ENCODE measurements at regions not wholly inside any gene's neighbourhood (a gene's known extent, or its start where the extent isn't known, plus 50 kb on each side); places are given as distances from the start of the nearest gene placed in this dataset.

GRCh38 chr3:107870943-107871638 lies 219.7 kb downstream of the CD47 start:
- no peaks in the 10 kb centered on the region for H3K9me3 Mint-ChIP-seq

GRCh38 chr3:107870096-107870495 lies 220.7 kb downstream of the CD47 start:
- Mint-ChIP-seq H3K9me3 (no peaks in the 10 kb centered on the region), H3K4me1 (no peaks in the 10 kb centered on the region), H3K4me3 (no peak overlapping the region), H3K27me3 (ENCODE audit: low read depth) (no peaks in the 10 kb centered on the region), H3K27ac (no peak overlapping the region), H3K36me3 (ENCODE audit: low read depth) (no peaks in the 10 kb centered on the region)
- TF ChIP-seq CTCF (IDR thresholded peaks at IDR 0.05; ENCODE audit: unreplicated experiment in 3 of 3): no peak

More at GRCh38 chr3:107870943-107871638, 219.7 kb downstream of the CD47 start:
- Mint-ChIP-seq H3K27ac (no peak overlapping the region), H3K4me3 (no peak overlapping the region), H3K36me3 (ENCODE audit: low read depth) (no peaks in the 10 kb centered on the region), H3K27me3 (ENCODE audit: low read depth) (no peaks in the 10 kb centered on the region), H3K4me1 (no peaks in the 10 kb centered on the region)
- TF ChIP-seq CTCF (IDR thresholded peaks at IDR 0.05; ENCODE audit: unreplicated experiment in 3 of 3): no peak

GRCh38 chr3:107868449-107868848 lies 222.4 kb downstream of the CD47 start:
- Mint-ChIP-seq H3K4me3 (no peak overlapping the region), H3K9me3 (no peaks in the 10 kb centered on the region)
- TF ChIP-seq CTCF (IDR thresholded peaks at IDR 0.05; ENCODE audit: unreplicated experiment in 3 of 3): no peak

GRCh38 chr3:107861904-107862303 lies 228.9 kb downstream of the CD47 start:
- Mint-ChIP-seq H3K27ac (no peak overlapping the region), H3K9me3 (no peaks in the 10 kb centered on the region), H3K36me3 (ENCODE audit: low read depth) (no peaks in the 10 kb centered on the region), H3K4me1 (peaks cover 5% of the 10 kb centered on the region), H3K27me3 (ENCODE audit: low read depth) (no peaks in the 10 kb centered on the region), H3K4me3 (no peak overlapping the region)
- no peak for TF ChIP-seq CTCF (IDR thresholded peaks at IDR 0.05; ENCODE audit: unreplicated experiment in 3 of 3)

More at GRCh38 chr3:107868449-107868848, 222.4 kb downstream of the CD47 start:
- H3K27ac Mint-ChIP-seq: no peak overlapping the region
- no peaks in the 10 kb centered on the region for H3K27me3 Mint-ChIP-seq (ENCODE audit: low read depth)
- H3K4me1 Mint-ChIP-seq: no peaks in the 10 kb centered on the region
- H3K36me3 Mint-ChIP-seq (ENCODE audit: low read depth): no peaks in the 10 kb centered on the region

GRCh38 chr3:107861422-107861821 lies 229.4 kb downstream of the CD47 start:
- Mint-ChIP-seq H3K36me3 (ENCODE audit: low read depth) (no peaks in the 10 kb centered on the region), H3K27ac (no peak overlapping the region), H3K27me3 (ENCODE audit: low read depth) (no peaks in the 10 kb centered on the region), H3K4me3 (no peak overlapping the region), H3K4me1 (peaks cover 5% of the 10 kb centered on the region), H3K9me3 (no peaks in the 10 kb centered on the region)
- TF ChIP-seq CTCF (IDR thresholded peaks at IDR 0.05; ENCODE audit: unreplicated experiment in 3 of 3): no peak

Data from nephron (organoid).